A673 (cell line): ENCODE measurements at regions not wholly inside any gene's neighbourhood (a gene's known extent, or its start where the extent isn't known, plus 50 kb on each side); places are given as distances from the start of the nearest gene placed in this dataset.

ENCODE experiments used
- BruUV-seq: library from RNA; stranded (reverse); fragments of 400-500 nt; replicated peaks from 2 replicates; lab custom pipeline; 2021; lab: Mats Ljungman, UMichigan
- CTCF ChIA-PET: fragments of 300-600 bp; sonication (Branson Sonifier 250); formaldehyde crosslinking; loops from one replicate; lab custom pipeline; 2022; ENCODE audit warnings: antibody characterized with exemption; lab: Charles Lee
- POLR2A ChIA-PET: fragments of 300-600 bp; sonication (Branson Sonifier 250); formaldehyde crosslinking; loops from one replicate; lab custom pipeline; 2022; ENCODE audit warnings: antibody characterized with exemption; ENCODE audit not compliant: low non-redundant PET; lab: Charles Lee
- DNase-seq: peaks from one replicate; pipeline ENCODE4 v3.0.0-alpha.2; 2015; ENCODE audit warnings: low spot score
- H3K27ac ChIP-seq: fragments of 200-600 bp; sonication (generic); 2 replicates; pipeline ENCODE4 v1.5.1; 2016; ENCODE audit warnings: mixed run types, low read depth, mild to moderate bottlenecking, mixed read lengths, antibody characterized with exemption, low read length; ENCODE audit not compliant: poor library complexity, severe bottlenecking
- H3K27me3 ChIP-seq: fragments of 200-600 bp; sonication (generic); replicated peaks from 2 replicates; pipeline ENCODE4 v1.6.1; 2017; ENCODE audit warnings: mixed run types, low read depth, mild to moderate bottlenecking, mixed read lengths, antibody characterized with exemption, low read length; ENCODE audit not compliant: insufficient read depth, poor library complexity
- H3K36me3 ChIP-seq: fragments of 200-600 bp; sonication (generic); 2 replicates; pipeline ENCODE4 v1.6.1; 2016; ENCODE audit warnings: mixed run types, mild to moderate bottlenecking, mixed read lengths, antibody characterized with exemption, low read length; ENCODE audit not compliant: insufficient read depth, poor library complexity, severe bottlenecking
- H3K4me1 ChIP-seq: fragments of 200-600 bp; sonication (generic); 2 replicates; pipeline ENCODE4 v1.6.1; 2017; ENCODE audit warnings: mixed run types, mild to moderate bottlenecking, mixed read lengths, antibody characterized with exemption, low read length; ENCODE audit not compliant: insufficient read depth, poor library complexity, severe bottlenecking
- H3K4me3 ChIP-seq: fragments of 200-600 bp; sonication (generic); 2 replicates; pipeline ENCODE4 v1.5.1; 2016; ENCODE audit warnings: low read depth, mixed run types, mild to moderate bottlenecking, mixed read lengths, low read length; ENCODE audit not compliant: poor library complexity, severe bottlenecking
- H3K9me3 ChIP-seq: fragments of 200-600 bp; sonication (generic); 2 replicates; pipeline ENCODE4 v1.6.1; 2016; ENCODE audit warnings: mixed run types, low read depth, mild to moderate bottlenecking, mixed read lengths, antibody characterized with exemption, low read length; ENCODE audit not compliant: poor library complexity, severe bottlenecking
- EZH2 ChIP-seq: fragments of 200-600 bp; sonication (generic); IDR thresholded peaks from 2 replicates; pipeline ENCODE4 v1.6.1; 2017; ENCODE audit warnings: borderline replicate concordance, low read depth, mild to moderate bottlenecking, mixed read lengths, antibody characterized with exemption, low read length; ENCODE audit not compliant: poor library complexity, severe bottlenecking
- intact Hi-C: fragments of 100-400 bp; cut with micrococcal nuclease; formaldehyde crosslinking; loops from one replicate; pipeline ENCODE4 v1.10.0; 2022; ENCODE audit not compliant: unreplicated experiment
- TF ChIP-seq, protein P1 (sequence below): fragments of 300-800, 200-600 bp; sonication (generic); conservative IDR thresholded peaks from 2 replicates; pipeline ENCODE4 v1.5.1; 2017; ENCODE audit warnings: low read depth, mild to moderate bottlenecking, antibody characterized with exemption, low read length, moderate library complexity, mixed read lengths

- BruUV-seq: no TSS peak
Observed at GRCh38 chr3:160047876-160048275, 59.2 kb downstream of the IL12A start.

GRCh38 chr3:160049038-160049437, 60.4 kb downstream of the IL12A start:
- Histone ChIP-seq H3K4me1 (no peaks in the 10 kb centered on the region), H3K9me3 (no peaks in the 10 kb centered on the region), H3K36me3 (no peaks in the 10 kb centered on the region), H3K4me3 (no peak overlapping the region), H3K27ac (no peak overlapping the region), H3K27me3 (no peaks in the 10 kb centered on the region)
- BruUV-seq: no TSS peak
- no peak for DNase-seq
- POLR2A ChIA-PET: no interaction called here
- intact Hi-C loops: no loop called here
- TF ChIP-seq, protein P1, sequence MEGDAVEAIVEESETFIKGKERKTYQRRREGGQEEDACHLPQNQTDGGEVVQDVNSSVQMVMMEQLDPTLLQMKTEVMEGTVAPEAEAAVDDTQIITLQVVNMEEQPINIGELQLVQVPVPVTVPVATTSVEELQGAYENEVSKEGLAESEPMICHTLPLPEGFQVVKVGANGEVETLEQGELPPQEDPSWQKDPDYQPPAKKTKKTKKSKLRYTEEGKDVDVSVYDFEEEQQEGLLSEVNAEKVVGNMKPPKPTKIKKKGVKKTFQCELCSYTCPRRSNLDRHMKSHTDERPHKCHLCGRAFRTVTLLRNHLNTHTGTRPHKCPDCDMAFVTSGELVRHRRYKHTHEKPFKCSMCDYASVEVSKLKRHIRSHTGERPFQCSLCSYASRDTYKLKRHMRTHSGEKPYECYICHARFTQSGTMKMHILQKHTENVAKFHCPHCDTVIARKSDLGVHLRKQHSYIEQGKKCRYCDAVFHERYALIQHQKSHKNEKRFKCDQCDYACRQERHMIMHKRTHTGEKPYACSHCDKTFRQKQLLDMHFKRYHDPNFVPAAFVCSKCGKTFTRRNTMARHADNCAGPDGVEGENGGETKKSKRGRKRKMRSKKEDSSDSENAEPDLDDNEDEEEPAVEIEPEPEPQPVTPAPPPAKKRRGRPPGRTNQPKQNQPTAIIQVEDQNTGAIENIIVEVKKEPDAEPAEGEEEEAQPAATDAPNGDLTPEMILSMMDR: no peak
- TF ChIP-seq EZH2: no peak
- CTCF ChIA-PET: no interaction called here

More at GRCh38 chr3:160047876-160048275, 59.2 kb downstream of the IL12A start:
- Histone ChIP-seq H3K9me3 (no peaks in the 10 kb centered on the region), H3K27me3 (no peaks in the 10 kb centered on the region), H3K36me3 (no peaks in the 10 kb centered on the region), H3K4me3 (no peak overlapping the region), H3K4me1 (no peaks in the 10 kb centered on the region), H3K27ac (no peak overlapping the region)
- DNase-seq: no peak
- intact Hi-C loops: no loop called here
- POLR2A ChIA-PET: interaction anchor here (0.6 kb wide), 2 partner anchors 38 to 65 kb away, joined by 3 to 11 read pairs; no protein-coding TSS in a partner anchor
- CTCF ChIA-PET: no interaction called here
- TF ChIP-seq, protein P1: no peak
- no peak for TF ChIP-seq EZH2

- Histone ChIP-seq H3K9me3 (no peaks in the 10 kb centered on the region), H3K4me1 (no peaks in the 10 kb centered on the region), H3K27ac (no peak overlapping the region), H3K36me3 (no peaks in the 10 kb centered on the region), H3K27me3 (no peaks in the 10 kb centered on the region), H3K4me3 (no peak overlapping the region)
- TF ChIP-seq, protein P1: no peak
- no peak for TF ChIP-seq EZH2
- ChIA-PET POLR2A (no interaction called here), CTCF (no interaction called here)
- DNase-seq: no peak
- intact Hi-C loops: no loop called here
- no TSS peak for BruUV-seq
Observed at GRCh38 chr3:160049565-160049964, 60.9 kb downstream of the IL12A start.
